22Rv1 (cell line): ENCODE measurements at regions not wholly inside any gene's neighbourhood (a gene's known extent, or its start where the extent isn't known, plus 50 kb on each side); places are given as distances from the start of the nearest gene placed in this dataset.

Experiments
- H3K27ac ChIP-seq: fragments of 450-650 bp; 2 replicates; pipeline ENCODE4 v1.5.1; 2017
- CTCF ChIP-seq: fragments of 450-650 bp; IDR thresholded peaks from 2 replicates; pipeline ENCODE4 v1.5.1; 2017; ENCODE audit warnings: mild to moderate bottlenecking
- ZFX ChIP-seq: fragments of 450-650 bp; IDR thresholded peaks from 2 replicates; pipeline ENCODE4 v1.6.1; 2017; ENCODE audit warnings: antibody characterized with exemption, borderline replicate concordance

GRCh38 chr1:98399218-98399617 lies 262.3 kb upstream of the SNX7 start:
- no peak overlapping the region for H3K27ac ChIP-seq
- TF ChIP-seq CTCF (no peak), ZFX (no peak)

GRCh38 chr1:98398649-98399048 lies 262.9 kb upstream of the SNX7 start:
- TF ChIP-seq CTCF: no peak
- TF ChIP-seq ZFX: no peak
- H3K27ac ChIP-seq: no peak overlapping the region

- H3K27ac ChIP-seq: no peak overlapping the region
- TF ChIP-seq ZFX (no peak), CTCF (no peak)
These were observed 263.4 kb upstream of the SNX7 start for GRCh38 chr1:98398092-98398491.

- no peak overlapping the region for H3K27ac ChIP-seq
- no peak for TF ChIP-seq ZFX
- no peak for TF ChIP-seq CTCF
These were observed 267.8 kb upstream of the SNX7 start for GRCh38 chr1:98393719-98394118.

- no peak overlapping the region for H3K27ac ChIP-seq
- TF ChIP-seq CTCF (no peak), ZFX (no peak)
These were observed 270.3 kb upstream of the SNX7 start for GRCh38 chr1:98391175-98391574.

- no peak for TF ChIP-seq CTCF
- no peak for TF ChIP-seq ZFX
These were observed 271.7 kb upstream of the SNX7 start for GRCh38 chr1:98389809-98390208.

GRCh38 chr1:98388441-98388840 lies 273.1 kb upstream of the SNX7 start:
- no peak overlapping the region for H3K27ac ChIP-seq
- no peak for TF ChIP-seq CTCF
- no peak for TF ChIP-seq ZFX

More at GRCh38 chr1:98389809-98390208, 271.7 kb upstream of the SNX7 start:
- H3K27ac ChIP-seq: no peak overlapping the region
